Tibial nerve (tissue), 4 donors: ENCODE measurements at regions not wholly inside any gene's neighbourhood (a gene's known extent, or its start where the extent isn't known, plus 50 kb on each side); places are given as distances from the start of the nearest gene placed in this dataset.

Source experiments
- EP300 ChIP-seq, 2 donors: sonication (generic); formaldehyde crosslinking; IDR thresholded peaks; one replicate each; pipeline ENCODE4 v1.6.1; 2017; ENCODE audit warnings: antibody characterized with exemption in 2 of 2, mild to moderate bottlenecking in 1 of 2
- POLR2A ChIP-seq, 2 donors: fragments of 450-650 bp; IDR thresholded peaks; one replicate each; pipeline ENCODE4 v1.6.1; 2017; ENCODE audit warnings: antibody characterized with exemption in 2 of 2, mild to moderate bottlenecking in 2 of 2, moderate library complexity in 2 of 2
- TF ChIP-seq, protein P1 (sequence below), 5 experiments: fragments of 200-600 bp in 3 of 5; fragments of 450-650 bp in 2 of 5; sonication (generic) in 3 of 5; IDR thresholded peaks; one replicate each; pipeline ENCODE4 v1.5.1; 2016 to 2019; ENCODE audit warnings: antibody characterized with exemption in 5 of 5, mild to moderate bottlenecking in 3 of 5, moderate library complexity in 2 of 5

GRCh38 chr15:26235864-26236263 lies 372.7 kb upstream of the ATP10A start:
- TF ChIP-seq, protein P1, sequence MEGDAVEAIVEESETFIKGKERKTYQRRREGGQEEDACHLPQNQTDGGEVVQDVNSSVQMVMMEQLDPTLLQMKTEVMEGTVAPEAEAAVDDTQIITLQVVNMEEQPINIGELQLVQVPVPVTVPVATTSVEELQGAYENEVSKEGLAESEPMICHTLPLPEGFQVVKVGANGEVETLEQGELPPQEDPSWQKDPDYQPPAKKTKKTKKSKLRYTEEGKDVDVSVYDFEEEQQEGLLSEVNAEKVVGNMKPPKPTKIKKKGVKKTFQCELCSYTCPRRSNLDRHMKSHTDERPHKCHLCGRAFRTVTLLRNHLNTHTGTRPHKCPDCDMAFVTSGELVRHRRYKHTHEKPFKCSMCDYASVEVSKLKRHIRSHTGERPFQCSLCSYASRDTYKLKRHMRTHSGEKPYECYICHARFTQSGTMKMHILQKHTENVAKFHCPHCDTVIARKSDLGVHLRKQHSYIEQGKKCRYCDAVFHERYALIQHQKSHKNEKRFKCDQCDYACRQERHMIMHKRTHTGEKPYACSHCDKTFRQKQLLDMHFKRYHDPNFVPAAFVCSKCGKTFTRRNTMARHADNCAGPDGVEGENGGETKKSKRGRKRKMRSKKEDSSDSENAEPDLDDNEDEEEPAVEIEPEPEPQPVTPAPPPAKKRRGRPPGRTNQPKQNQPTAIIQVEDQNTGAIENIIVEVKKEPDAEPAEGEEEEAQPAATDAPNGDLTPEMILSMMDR (IDR thresholded peaks at IDR 0.05): no peak
- TF ChIP-seq EP300 (IDR thresholded peaks at IDR 0.05) (no peak), POLR2A (IDR thresholded peaks at IDR 0.05) (no peak)
